HepG2 (cell line): ENCODE measurements at regions not wholly inside any gene's neighbourhood (a gene's known extent, or its start where the extent isn't known, plus 50 kb on each side); places are given as distances from the start of the nearest gene placed in this dataset.

Experiments used
- ATAC-seq: fragments of 200-7000 bp; cut with Tn5 transposase; 3 replicates; pipeline ENCODE4 v1.9.1; 2020; ENCODE audit warnings: mild to moderate bottlenecking, moderate library complexity
- BruUV-seq: library from RNA; stranded (reverse); fragments of 400-500 nt; replicated peaks from 2 replicates; lab custom pipeline; 2021; lab: Mats Ljungman, UMichigan
- CTCF ChIA-PET: fragments of 300-600 bp; formaldehyde crosslinking; extraction: SDS; loops from one replicate; lab custom pipeline; 2021; ENCODE audit warnings: low total read pairs, inconsistent platforms, low intra/inter-chr PET ratio; lab: Yijun Ruan, JAX
- POLR2A ChIA-PET: fragments of 350-600 bp; sonication (Branson Sonifier 250); formaldehyde crosslinking; loops from one replicate; lab custom pipeline; 2020; ENCODE audit warnings: antibody characterized with exemption, inconsistent platforms; lab: Yijun Ruan, JAX
- DNase-seq: peaks from one replicate; pipeline ENCODE4 v3.0.0-alpha.2; 2015; ENCODE audit warnings: low spot score
- FAIRE-seq: peaks from 3 replicates; lab custom pipeline; 2011; peaks lifted over from hg19 to GRCh38; lab: Jason Lieb, UNC
- H2AFZ ChIP-seq: one replicate; pipeline ENCODE4 v1.6.1; 2011; ENCODE audit warnings: low read length, inconsistent platforms
- H3K27ac ChIP-seq: fragments of 300-600 bp; 3 replicates; pipeline ENCODE4 v1.8.0; 2011; ENCODE audit warnings: mixed run types, mild to moderate bottlenecking, mixed read lengths, low read length, inconsistent platforms; ENCODE audit not compliant: insufficient read depth; ENCODE audit errors: extremely low read length
- H3K27me3 ChIP-seq, 2 experiments: fragments of 200-600 bp in 1 of 2; 2 replicates in 1 of 2; 3 replicates in 1 of 2; pipeline versions ENCODE4 v1.6.0 to v1.8.0; 2011; ENCODE audit warnings: low read length in 2 of 2, mild to moderate bottlenecking in 2 of 2, moderate library complexity in 2 of 2, inconsistent platforms in 1 of 2; ENCODE audit not compliant: insufficient read depth in 2 of 2, control insufficient read depth in 1 of 2
- H3K36me3 ChIP-seq, 2 experiments: fragments of 200-600 bp in 1 of 2; replicated peaks in 1 of 2; 2 replicates in 1 of 2; 3 replicates in 1 of 2; pipeline versions ENCODE4 v1.5.1 to v1.8.0; 2011; ENCODE audit warnings: low read length in 2 of 2, inconsistent platforms in 1 of 2; ENCODE audit not compliant: insufficient read depth in 2 of 2, control insufficient read depth in 1 of 2
- H3K4me1 ChIP-seq: 2 replicates; pipeline ENCODE4 v1.5.1; 2012; ENCODE audit warnings: low read length, inconsistent platforms; ENCODE audit not compliant: insufficient read depth
- H3K4me2 ChIP-seq: 2 replicates; pipeline ENCODE4 v1.6.0; 2011; ENCODE audit warnings: low read depth, low read length, inconsistent platforms
- H3K4me3 ChIP-seq, 3 experiments: fragments of 200-600 bp in 1 of 3; sonication (generic), shearing (Covaris generic) in 1 of 3; replicated peaks in 1 of 3; 2 replicates each; pipeline ENCODE4 v1.5.1; 2011 to 2016; ENCODE audit warnings: low read length in 3 of 3, inconsistent platforms in 2 of 3, low read depth in 2 of 3, mild to moderate bottlenecking in 2 of 3, control low read depth in 1 of 3, mixed read lengths in 1 of 3; ENCODE audit not compliant: insufficient read depth in 1 of 3
- H3K79me2 ChIP-seq: one replicate; pipeline ENCODE4 v1.6.1; 2011; ENCODE audit warnings: low read length, inconsistent platforms; ENCODE audit not compliant: insufficient read depth
- H3K9ac ChIP-seq: 2 replicates; pipeline ENCODE4 v1.6.0; 2011; ENCODE audit warnings: mild to moderate bottlenecking, low read depth, low read length, inconsistent platforms; ENCODE audit not compliant: insufficient read depth
- H3K9me3 ChIP-seq: 2 replicates; pipeline ENCODE4 v1.5.1; 2012; ENCODE audit warnings: mild to moderate bottlenecking, low read length
- H4K20me1 ChIP-seq: 2 replicates; pipeline ENCODE4 v1.6.0; 2011; ENCODE audit warnings: inconsistent platforms, mild to moderate bottlenecking, low read length, moderate library complexity; ENCODE audit not compliant: insufficient read depth
- CBX1 ChIP-seq: IDR thresholded peaks from one replicate; pipeline ENCODE4 v1.6.1; 2016; ENCODE audit warnings: antibody characterized with exemption, low read depth
- EZH2 ChIP-seq: conservative IDR thresholded peaks from 2 replicates; pipeline ENCODE4 v1.6.1; 2012; ENCODE audit warnings: mild to moderate bottlenecking, low read depth, low read length, moderate library complexity
- FIP1L1 ChIP-seq: fragments of 200-400 bp; formaldehyde crosslinking; IDR thresholded peaks from 2 replicates; pipeline ENCODE4 v1.6.1; 2018; ENCODE audit warnings: low read depth, mild to moderate bottlenecking, low read length, moderate library complexity, borderline replicate concordance; ENCODE audit not compliant: insufficient read depth
- KAT2B ChIP-seq: fragments of 150-350 bp; IDR thresholded peaks from 2 replicates; pipeline ENCODE4 v1.6.1; 2014; ENCODE audit warnings: low read depth, low read length, borderline replicate concordance
- PRPF4 ChIP-seq: fragments of 200-400 bp; formaldehyde crosslinking; IDR thresholded peaks from 2 replicates; pipeline ENCODE4 v1.6.1; 2016; ENCODE audit warnings: low read length, low read depth; ENCODE audit not compliant: poor library complexity, severe bottlenecking
- RAD51 ChIP-seq: fragments of 450-650 bp; IDR thresholded peaks from 2 replicates; pipeline ENCODE4 v1.6.1; 2016; ENCODE audit warnings: borderline replicate concordance
- REXO4 ChIP-seq: sonication (generic); formaldehyde crosslinking; IDR thresholded peaks from 2 replicates; pipeline ENCODE4 v1.8.0; 2022; ENCODE audit warnings: missing genetic modification reagents, mild to moderate bottlenecking, borderline replicate concordance
- SIX1 ChIP-seq: sonication (generic); formaldehyde crosslinking; IDR thresholded peaks from 2 replicates; pipeline ENCODE4 v1.4.0; 2020; ENCODE audit warnings: missing genetic modification reagents, borderline replicate concordance
- ZNF615 ChIP-seq: sonication (generic); formaldehyde crosslinking; IDR thresholded peaks from 2 replicates; pipeline ENCODE4 v1.5.0; 2020; ENCODE audit warnings: mild to moderate bottlenecking, missing genetic modification reagents, borderline replicate concordance
- WGBS: methylation state at CpG from one replicate; pipeline ENCODE4 v1.1.6; 2017; ENCODE audit warnings: low lambda C conversion rate; 5-methylcytosine and 5-hydroxymethylcytosine counted together
- in situ Hi-C: cut with HindIII; loops from 2 replicates; pipeline ENCODE4 v1.10.0; 2017; ENCODE audit warnings: low pct_unique_long_range_greater_than_20kb; ENCODE audit not compliant: extremely low pct_ligation_motif_present
- intact Hi-C: fragments of 100-400 bp; cut with micrococcal nuclease; formaldehyde crosslinking; loops from one replicate; pipeline ENCODE4 v1.10.0; 2022; ENCODE audit not compliant: unreplicated experiment
- TF ChIP-seq, protein P1 (sequence below): sonication (generic); formaldehyde crosslinking; IDR thresholded peaks from 2 replicates; pipeline ENCODE4 v1.8.1; 2023; ENCODE audit warnings: mild to moderate bottlenecking, missing genetic modification reagents
- TF ChIP-seq, protein P2 (sequence below): sonication (generic); formaldehyde crosslinking; IDR thresholded peaks from 2 replicates; pipeline ENCODE4 v1.5.1; 2020; ENCODE audit warnings: missing genetic modification reagents, mild to moderate bottlenecking, borderline replicate concordance
- TF ChIP-seq, protein P3 (sequence below): IDR thresholded peaks from 2 replicates; pipeline ENCODE4 v1.6.1; 2018; ENCODE audit warnings: missing genetic modification reagents, mild to moderate bottlenecking, missing compliant biosample characterization

DNA sequence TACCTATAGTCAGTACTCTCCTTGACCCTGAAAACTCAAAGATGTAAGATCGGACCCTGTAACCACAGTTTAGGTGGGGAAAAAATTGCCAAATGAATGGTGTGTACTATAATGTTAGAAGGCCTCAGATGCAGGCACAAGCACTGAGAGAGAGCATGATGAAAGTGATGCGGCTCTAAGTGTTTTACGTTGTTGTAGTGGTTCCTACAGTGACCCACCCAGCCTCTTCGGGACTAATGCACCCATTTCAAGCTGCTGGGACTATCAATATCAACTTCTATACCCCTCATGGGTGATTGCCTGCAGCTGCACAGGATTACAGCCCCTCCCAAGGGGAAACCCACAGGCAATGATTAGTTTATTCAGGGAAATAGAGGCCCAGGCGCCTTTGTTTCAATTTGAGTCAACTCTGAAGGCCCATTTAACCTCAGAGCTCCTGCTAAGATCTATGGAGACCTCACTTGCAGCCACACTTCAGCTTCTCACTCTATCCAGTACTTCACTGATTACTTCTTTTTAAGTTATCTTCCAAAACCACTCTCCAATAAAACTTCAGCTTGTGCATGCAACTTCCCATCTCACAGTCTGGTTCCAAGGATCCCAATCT lies 340.7 kb downstream of the NR2F1-AS1 start:
- H3K9me3 ChIP-seq, result no peaks in the 10 kb centered on the region

DNA sequence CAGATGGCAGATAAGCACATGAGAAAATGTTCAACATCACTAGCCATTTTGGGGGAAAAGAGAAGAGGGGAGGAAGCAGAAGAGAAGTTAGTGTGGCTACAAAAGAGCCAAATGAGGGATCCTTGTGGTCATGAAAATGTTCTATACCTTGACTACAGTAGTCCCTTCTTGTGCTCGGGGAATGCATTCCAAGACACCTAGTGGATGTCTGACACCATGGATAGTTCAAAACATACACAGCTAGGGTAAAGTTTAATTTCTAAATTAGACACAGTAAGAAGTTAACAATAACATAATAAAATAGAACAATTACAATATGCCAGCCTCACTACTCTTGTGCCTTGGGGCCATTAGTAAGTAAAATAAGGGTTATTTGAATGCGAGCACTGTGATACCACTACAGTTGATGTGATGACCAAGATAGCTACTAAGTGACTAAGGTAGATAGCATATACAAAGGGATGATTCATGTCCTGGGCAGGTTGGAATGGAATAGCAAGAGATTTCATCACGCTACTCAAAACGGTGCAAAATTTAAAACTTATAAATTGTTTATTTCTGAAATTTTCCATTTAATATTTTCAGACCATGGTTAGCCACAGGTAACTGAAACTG lies 344.1 kb downstream of the NR2F1-AS1 start:
- Histone ChIP-seq H3K27ac (no peak overlapping the region), H3K4me3 (no peak overlapping the region), H3K4me2 (no peak overlapping the region), H3K4me1 (no peaks in the 10 kb centered on the region), H3K79me2 (no peaks in the 10 kb centered on the region), H2AFZ (no peak overlapping the region), H4K20me1 (no peaks in the 10 kb centered on the region), H3K36me3 (no peaks in the 10 kb centered on the region), H3K9me3 (no peaks in the 10 kb centered on the region), H3K27me3 (no peaks in the 10 kb centered on the region), H3K9ac (no peak overlapping the region)
- CTCF ChIA-PET, result no interaction called here
- ATAC-seq, result no peak
- BruUV-seq, result no TSS peak
- 79% methylated on average over 4 of the region's 4 CpGs for WGBS
- intact Hi-C loops (no loop called here), in situ Hi-C loops (no loop called here)
- FAIRE-seq, result no peak
- DNase-seq, result no peak
- POLR2A ChIA-PET, result no interaction called here
- TF ChIP-seq EZH2 (no peak), ZNF615 (CRISPR knock-in tag) (no peak), RAD51 (no peak), REXO4 (no peak), KAT2B (no peak), PRPF4 (no peak), CBX1 (no peak), SIX1 (CRISPR knock-in tag) (no peak)
- TF ChIP-seq, protein P1, sequence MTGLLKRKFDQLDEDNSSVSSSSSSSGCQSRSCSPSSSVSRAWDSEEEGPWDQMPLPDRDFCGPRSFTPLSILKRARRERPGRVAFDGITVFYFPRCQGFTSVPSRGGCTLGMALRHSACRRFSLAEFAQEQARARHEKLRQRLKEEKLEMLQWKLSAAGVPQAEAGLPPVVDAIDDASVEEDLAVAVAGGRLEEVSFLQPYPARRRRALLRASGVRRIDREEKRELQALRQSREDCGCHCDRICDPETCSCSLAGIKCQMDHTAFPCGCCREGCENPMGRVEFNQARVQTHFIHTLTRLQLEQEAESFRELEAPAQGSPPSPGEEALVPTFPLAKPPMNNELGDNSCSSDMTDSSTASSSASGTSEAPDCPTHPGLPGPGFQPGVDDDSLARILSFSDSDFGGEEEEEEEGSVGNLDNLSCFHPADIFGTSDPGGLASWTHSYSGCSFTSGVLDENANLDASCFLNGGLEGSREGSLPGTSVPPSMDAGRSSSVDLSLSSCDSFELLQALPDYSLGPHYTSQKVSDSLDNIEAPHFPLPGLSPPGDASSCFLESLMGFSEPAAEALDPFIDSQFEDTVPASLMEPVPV, result no peak
- TF ChIP-seq, protein P2, sequence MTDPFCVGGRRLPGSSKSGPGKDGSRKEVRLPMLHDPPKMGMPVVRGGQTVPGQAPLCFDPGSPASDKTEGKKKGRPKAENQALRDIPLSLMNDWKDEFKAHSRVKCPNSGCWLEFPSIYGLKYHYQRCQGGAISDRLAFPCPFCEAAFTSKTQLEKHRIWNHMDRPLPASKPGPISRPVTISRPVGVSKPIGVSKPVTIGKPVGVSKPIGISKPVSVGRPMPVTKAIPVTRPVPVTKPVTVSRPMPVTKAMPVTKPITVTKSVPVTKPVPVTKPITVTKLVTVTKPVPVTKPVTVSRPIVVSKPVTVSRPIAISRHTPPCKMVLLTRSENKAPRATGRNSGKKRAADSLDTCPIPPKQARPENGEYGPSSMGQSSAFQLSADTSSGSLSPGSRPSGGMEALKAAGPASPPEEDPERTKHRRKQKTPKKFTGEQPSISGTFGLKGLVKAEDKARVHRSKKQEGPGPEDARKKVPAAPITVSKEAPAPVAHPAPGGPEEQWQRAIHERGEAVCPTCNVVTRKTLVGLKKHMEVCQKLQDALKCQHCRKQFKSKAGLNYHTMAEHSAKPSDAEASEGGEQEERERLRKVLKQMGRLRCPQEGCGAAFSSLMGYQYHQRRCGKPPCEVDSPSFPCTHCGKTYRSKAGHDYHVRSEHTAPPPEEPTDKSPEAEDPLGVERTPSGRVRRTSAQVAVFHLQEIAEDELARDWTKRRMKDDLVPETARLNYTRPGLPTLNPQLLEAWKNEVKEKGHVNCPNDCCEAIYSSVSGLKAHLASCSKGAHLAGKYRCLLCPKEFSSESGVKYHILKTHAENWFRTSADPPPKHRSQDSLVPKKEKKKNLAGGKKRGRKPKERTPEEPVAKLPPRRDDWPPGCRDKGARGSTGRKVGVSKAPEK (CRISPR knock-in tag), result no peak

More for the DNA sequence above, 340.7 kb downstream of the NR2F1-AS1 start:
- Histone ChIP-seq H3K27ac (no peak overlapping the region), H3K36me3 (no peaks in the 10 kb centered on the region), H3K4me2 (no peak overlapping the region), H4K20me1 (no peaks in the 10 kb centered on the region), H3K4me3 (no peak overlapping the region), H3K27me3 (no peaks in the 10 kb centered on the region), H3K4me1 (peaks cover 25% of the 10 kb centered on the region), H2AFZ (no peak overlapping the region), H3K9ac (no peak overlapping the region), H3K79me2 (no peaks in the 10 kb centered on the region)
- WGBS, result 86% methylated on average over 4 of the region's 5 CpGs
- POLR2A ChIA-PET, result no interaction called here
- ATAC-seq (no peak), FAIRE-seq (no peak), DNase-seq (no peak)
- TF ChIP-seq, protein P3, sequence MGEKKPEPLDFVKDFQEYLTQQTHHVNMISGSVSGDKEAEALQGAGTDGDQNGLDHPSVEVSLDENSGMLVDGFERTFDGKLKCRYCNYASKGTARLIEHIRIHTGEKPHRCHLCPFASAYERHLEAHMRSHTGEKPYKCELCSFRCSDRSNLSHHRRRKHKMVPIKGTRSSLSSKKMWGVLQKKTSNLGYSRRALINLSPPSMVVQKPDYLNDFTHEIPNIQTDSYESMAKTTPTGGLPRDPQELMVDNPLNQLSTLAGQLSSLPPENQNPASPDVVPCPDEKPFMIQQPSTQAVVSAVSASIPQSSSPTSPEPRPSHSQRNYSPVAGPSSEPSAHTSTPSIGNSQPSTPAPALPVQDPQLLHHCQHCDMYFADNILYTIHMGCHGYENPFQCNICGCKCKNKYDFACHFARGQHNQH (CRISPR knock-in tag), result no peak
- no peak for TF ChIP-seq FIP1L1
- in situ Hi-C loops, result loop anchor here (10.0 kb wide), 2 partner anchors 296 to 356 kb away; no protein-coding TSS in a partner anchor
- intact Hi-C loops, result loop anchor here (10.0 kb wide), 2 partner anchors 86 to 296 kb away; no protein-coding TSS in a partner anchor
- BruUV-seq, result no TSS peak
- CTCF ChIA-PET, result no interaction called here
